ENCODE measurements at regions not wholly inside any gene's neighbourhood (a gene's known extent, or its start where the extent isn't known, plus 50 kb on each side); places are given as distances from the start of the nearest gene placed in this dataset.

GRCh38 chr5:42930934-42931333 is 109.2 kb downstream of the ANXA2R start:
- Histone ChIP-seq H4K20me1 (ENCODE audit: control insufficient read depth, insufficient read depth, insufficient read length) (no peaks in the 10 kb centered on the region), H3K79me1 (ENCODE audit: insufficient read depth, low read depth, low read length, poor library complexity, severe bottlenecking) (no peaks in the 10 kb centered on the region), H3K9ac (ENCODE audit: extremely low read depth, insufficient read length, low read length) (no peak overlapping the region), H3K23ac (ENCODE audit: insufficient read length, low read depth, low read length) (no peak overlapping the region), H3K4ac (ENCODE audit: low read depth, low read length) (no peak overlapping the region), H4K8ac (replicated peaks; ENCODE audit: insufficient read length, low read depth, low read length) (no peak overlapping the region), H3K14ac (ENCODE audit: insufficient read depth, low read length) (no peak overlapping the region), H3T11ph (ENCODE audit: low read length) (no peak overlapping the region), H2AFZ (ENCODE audit: low read length) (no peak overlapping the region), H3K23me2 (ENCODE audit: insufficient read length, low read depth, low read length, poor library complexity, severe bottlenecking) (no peaks in the 10 kb centered on the region), H3K27ac (ENCODE audit: insufficient read length, low read depth, low read length) (no peak overlapping the region), H2BK20ac (ENCODE audit: low read depth, low read length, poor library complexity, severe bottlenecking) (no peak overlapping the region), H2BK15ac (ENCODE audit: low read depth, low read length) (no peak overlapping the region), H3K18ac (ENCODE audit: insufficient read length, low read depth, low read length) (no peak overlapping the region), H2BK120ac (ENCODE audit: low read depth, low read length, poor library complexity, severe bottlenecking) (no peak overlapping the region), H3K9me3 (ENCODE audit: control insufficient read depth, low read depth, low read length) (peaks cover 9% of the 10 kb centered on the region), H3K27me3 (ENCODE audit: insufficient read depth, low read length) (no peaks in the 10 kb centered on the region), H3K79me2 (ENCODE audit: insufficient read depth, low read length) (no peaks in the 10 kb centered on the region), H2AK5ac (ENCODE audit: insufficient read length, low read length) (no peak overlapping the region), H3K56ac (ENCODE audit: insufficient read length, low read depth, low read length) (no peak overlapping the region), H2BK12ac (ENCODE audit: insufficient read length, low read depth, low read length) (no peak overlapping the region), H4K5ac (ENCODE audit: insufficient read length, low read depth, low read length) (no peak overlapping the region), H3K4me2 (ENCODE audit: insufficient read depth, insufficient read length, low read length) (no peak overlapping the region), H4K91ac (ENCODE audit: insufficient read length, low read depth, low read length) (no peak overlapping the region), H3K4me1 (ENCODE audit: insufficient read depth, low read length) (no peaks in the 10 kb centered on the region), H2BK5ac (ENCODE audit: insufficient read length, low read length) (no peak overlapping the region)
- no peak overlapping the region for H3K27ac Mint-ChIP-seq
- TF ChIP-seq, protein P1, sequence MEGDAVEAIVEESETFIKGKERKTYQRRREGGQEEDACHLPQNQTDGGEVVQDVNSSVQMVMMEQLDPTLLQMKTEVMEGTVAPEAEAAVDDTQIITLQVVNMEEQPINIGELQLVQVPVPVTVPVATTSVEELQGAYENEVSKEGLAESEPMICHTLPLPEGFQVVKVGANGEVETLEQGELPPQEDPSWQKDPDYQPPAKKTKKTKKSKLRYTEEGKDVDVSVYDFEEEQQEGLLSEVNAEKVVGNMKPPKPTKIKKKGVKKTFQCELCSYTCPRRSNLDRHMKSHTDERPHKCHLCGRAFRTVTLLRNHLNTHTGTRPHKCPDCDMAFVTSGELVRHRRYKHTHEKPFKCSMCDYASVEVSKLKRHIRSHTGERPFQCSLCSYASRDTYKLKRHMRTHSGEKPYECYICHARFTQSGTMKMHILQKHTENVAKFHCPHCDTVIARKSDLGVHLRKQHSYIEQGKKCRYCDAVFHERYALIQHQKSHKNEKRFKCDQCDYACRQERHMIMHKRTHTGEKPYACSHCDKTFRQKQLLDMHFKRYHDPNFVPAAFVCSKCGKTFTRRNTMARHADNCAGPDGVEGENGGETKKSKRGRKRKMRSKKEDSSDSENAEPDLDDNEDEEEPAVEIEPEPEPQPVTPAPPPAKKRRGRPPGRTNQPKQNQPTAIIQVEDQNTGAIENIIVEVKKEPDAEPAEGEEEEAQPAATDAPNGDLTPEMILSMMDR (conservative IDR thresholded peaks at IDR 0.05), result no peak
- H3K36me3 Mint-ChIP-seq (ENCODE audit: insufficient read depth in 1 of 3, low read depth in 3 of 3), result peaks cover 2 to 17% (median 11%) of the 10 kb centered on the region in 3 experiments; a peak in 4 of 7 replicates
- peaks cover 26 to 34% of the 10 kb centered on the region in 2 experiments for H3K9me3 Mint-ChIP-seq
- no peaks in the 10 kb centered on the region for H3K4me1 Mint-ChIP-seq
- no peak for DNase-seq
- WGBS (ENCODE audit: extremely low coverage, insufficient read length, low lambda C conversion rate), result no CpG with 5 or more reads among the region's 1 CpG
- no peak overlapping the region for H3K4me3 Mint-ChIP-seq
- peaks cover 7% of the 10 kb centered on the region for H3K27me3 Mint-ChIP-seq (ENCODE audit: low read depth)

All from H9 (cell line).